HG02973 (cell line): ENCODE measurements at regions not wholly inside any gene's neighbourhood (a gene's known extent, or its start where the extent isn't known, plus 50 kb on each side); places are given as distances from the start of the nearest gene placed in this dataset.

Experiments
- ATAC-seq: cut with Tn5 transposase; IDR thresholded peaks from one replicate; pipeline ENCODE4 v1.9.1; 2021; ENCODE audit warnings: moderate library complexity; ENCODE audit not compliant: unreplicated experiment

DNA sequence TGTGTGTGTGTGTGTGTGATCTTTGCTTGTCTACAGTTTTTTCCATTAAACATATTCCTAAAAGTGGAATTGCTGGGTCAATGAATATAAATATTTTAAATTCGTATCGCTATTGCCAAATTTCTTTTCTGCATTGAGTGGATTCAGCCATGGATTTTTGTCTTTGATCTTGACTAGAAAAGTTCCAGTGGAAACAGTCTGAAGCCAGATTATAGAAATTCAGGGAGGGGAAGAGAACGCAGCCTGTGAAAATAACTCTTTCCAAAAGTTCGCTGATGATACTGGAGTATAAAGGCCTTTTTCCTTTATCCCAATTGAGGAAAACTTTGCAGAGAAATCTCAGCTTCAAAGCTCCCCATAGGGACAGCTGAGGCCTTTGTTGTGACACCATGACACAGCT is 292.3 kb upstream of the CD180 start:
- no peak for ATAC-seq

- ATAC-seq = no peak
These were observed 291.3 kb upstream of the CD180 start for GRCh38 chr5:67487862-67488261.

DNA sequence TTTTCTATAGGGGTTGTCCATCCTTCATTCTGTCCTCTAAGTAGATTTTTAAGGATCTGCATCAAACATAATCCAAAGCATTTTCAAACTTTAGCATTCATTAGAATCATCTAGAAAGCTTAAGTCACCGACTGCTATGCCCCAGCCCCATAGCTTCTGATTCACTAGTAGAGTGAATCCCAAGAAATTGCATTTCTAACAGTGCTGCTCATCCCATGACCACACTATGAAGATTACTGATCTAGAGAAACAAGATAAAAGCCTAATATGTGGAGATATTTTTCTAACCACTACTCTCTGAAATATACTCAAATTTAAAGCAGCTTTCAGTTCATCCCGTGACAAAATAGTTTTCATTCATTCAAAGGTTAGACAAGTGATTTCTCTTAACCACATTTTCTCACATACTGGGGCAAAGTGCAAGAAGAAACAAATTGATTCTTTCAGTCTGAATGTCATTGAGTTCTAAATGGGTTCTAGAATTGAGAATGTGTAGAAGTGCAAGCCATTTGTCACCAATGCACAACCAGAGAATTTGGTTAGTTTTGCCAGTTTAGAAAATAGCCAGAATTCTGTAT is 286.9 kb upstream of the CD180 start:
- no peak for ATAC-seq

- no peak for ATAC-seq
These were observed 284.8 kb upstream of the CD180 start for GRCh38 chr5:67481362-67481761.

GRCh38 chr5:67478337-67478736 is 281.7 kb upstream of the CD180 start:
- no peak for ATAC-seq

GRCh38 chr5:67476995-67477394 is 280.4 kb upstream of the CD180 start:
- no peak for ATAC-seq

DNA sequence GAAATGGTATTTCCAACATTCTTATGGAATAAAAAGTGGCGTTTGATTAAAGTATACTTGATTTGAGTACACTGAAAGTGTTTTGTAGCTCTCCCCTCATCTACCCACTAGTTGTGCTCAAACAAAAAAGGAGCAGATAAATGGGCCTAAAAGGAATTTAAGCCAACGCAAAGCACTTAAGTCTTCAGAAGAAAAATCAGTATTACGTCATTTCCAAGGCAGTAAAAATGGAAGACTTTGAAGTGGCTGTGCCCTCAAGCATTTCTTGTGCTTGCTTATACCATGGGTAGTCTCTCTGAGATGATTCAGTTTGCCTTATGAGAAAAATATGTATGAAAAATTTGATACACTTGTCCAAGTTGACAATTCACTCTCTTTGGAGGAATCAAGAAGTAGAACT is 279.9 kb upstream of the CD180 start:
- no peak for ATAC-seq

DNA sequence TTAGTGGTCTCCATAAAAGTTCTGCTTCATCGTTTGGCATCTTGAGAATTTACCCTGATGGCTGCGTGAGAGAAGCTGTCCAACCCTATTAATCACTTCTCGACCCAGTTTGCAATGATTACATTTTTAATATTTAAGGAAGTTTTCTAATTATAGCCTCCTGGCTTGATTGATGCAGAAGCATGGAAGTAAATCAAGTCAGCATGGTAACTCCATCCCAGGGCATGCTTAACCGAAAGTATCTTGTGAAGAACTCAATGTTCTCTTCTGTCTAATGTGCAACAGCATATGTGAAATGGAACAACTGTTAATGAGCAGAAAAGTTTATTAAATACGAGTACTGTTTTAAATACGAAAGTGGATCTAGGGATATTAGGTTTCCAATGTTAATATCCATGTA is 278.9 kb upstream of the CD180 start:
- ATAC-seq = no peak

DNA sequence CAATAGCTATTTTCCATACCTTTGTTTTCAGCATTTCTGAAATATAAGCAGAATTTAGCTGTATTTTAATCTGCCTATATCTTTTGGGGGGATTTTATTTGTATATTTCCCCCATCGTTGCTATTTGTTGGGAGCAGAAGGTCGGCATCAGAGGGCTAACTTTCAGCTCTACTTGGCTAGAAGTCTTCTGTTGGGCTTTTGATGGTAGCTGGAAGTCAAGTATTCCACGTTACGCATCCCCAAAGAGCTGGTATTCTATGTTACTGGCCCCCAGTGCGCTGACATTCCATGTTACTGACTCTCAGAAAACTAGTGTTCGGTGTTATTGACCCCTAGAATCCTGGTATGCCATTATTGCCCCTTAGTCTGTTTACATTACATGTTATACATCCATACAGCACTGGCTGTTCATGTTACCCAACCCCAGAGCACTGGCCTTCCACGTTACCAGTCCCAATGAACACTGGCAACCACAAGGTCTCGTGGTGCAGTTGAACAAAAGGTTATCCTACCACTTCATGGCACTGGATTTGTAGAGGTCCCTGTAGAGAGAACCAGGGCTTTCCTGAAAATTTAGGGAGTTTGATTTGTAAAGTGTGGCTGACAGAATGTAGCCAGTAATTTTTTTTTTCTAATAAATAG is 278.1 kb upstream of the CD180 start:
- no peak for ATAC-seq

- ATAC-seq = no peak
These were observed 270.5 kb upstream of the CD180 start for GRCh38 chr5:67467110-67467509.

DNA sequence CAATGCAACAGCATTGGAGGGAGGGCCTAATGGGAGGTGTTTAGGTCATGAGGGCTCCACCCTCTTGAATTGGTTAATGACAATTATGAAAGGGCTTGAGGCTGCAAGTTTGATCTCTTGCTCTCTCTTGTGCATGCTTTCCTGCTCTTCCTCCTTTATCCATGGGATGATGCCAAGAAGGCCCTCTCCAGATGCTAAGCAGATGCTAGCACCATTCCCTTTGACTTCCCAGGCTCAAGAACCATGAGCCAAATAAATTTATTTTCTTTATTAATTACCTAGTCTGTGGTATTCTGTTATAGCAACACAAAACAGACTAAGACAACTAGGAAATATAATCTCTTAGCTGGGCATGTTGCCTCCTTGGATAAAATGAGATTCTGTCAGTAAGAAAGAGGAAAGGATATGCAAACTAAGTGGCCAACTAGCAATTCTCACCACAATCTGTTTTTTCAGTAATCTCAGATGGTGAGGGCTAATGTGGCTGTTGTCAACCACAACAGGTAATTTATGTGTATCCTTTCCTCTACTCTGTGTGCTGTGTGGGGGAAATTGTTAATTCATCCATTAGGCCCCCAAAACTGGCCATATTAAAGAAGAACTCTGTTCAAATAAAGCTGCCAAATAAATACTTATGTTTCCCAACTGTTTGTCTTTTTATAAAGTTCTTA is 269.1 kb upstream of the CD180 start:
- no peak for ATAC-seq

DNA sequence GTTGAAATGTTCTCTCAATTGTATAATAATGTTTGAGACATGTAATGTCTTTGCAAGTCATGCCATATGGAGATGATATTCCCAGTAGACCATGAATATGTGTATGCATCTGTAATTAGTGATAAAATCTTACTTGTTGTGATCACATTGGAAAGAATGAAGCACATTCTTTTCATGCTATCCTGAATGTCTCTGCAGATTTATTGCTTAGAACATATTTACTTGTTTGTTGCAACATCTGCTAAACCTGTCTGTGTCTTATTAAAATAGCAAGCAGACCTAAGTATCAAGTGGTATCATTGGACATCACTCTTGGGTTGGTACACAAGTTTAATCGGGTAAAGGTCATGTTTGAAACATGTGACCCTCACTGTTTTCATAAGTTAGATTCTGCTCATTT is 265.5 kb upstream of the CD180 start:
- no peak for ATAC-seq

DNA sequence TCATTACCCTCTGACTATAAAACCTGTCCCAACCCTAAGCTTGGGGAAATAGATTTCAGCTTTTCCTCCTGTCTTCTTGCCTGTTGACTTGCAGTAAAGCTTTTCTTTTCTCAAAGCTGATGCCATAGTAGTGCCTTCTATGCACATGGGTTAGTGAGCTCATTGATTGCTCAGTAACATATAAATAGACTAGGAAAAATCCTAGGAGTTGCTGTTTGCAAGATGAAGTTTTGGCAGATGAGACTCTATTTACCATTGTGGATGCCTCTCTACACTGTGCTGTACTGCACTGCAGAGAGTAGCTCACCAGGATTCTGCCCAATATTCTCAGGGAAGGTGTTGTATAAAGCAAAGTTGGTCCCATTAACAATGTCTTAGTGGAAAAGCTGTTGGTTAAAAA is 262.7 kb upstream of the CD180 start:
- ATAC-seq = no peak

GRCh38 chr5:67455970-67456369 is 259.4 kb upstream of the CD180 start:
- ATAC-seq = no peak

DNA sequence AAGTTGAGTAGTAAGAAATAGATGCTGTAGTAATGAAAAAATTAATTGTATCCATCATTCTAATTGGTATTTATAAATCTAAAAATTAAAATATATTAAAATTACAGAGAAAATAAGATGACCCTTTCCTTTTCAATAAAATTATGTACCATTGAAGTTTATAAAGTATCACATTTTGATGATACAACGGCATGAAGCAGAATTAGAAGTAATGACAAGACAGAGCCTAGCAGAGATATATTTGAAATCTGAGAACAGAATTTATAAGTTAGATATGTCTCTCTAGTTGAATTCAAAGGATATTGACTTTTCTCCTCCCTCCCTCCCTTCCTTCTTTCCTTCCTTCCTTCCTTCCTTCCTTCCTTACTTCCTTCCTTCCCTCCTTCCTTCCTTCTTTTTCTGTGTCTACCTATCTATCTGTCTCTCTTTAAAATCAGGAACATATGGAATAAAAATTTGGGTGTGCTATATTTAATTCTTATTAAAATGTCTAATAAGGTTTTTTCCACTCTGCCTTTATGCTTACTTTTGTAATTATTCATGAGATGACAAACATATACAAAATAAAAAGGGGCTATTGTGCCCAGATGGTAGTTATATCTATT is 258.5 kb upstream of the CD180 start:
- no peak for ATAC-seq

DNA sequence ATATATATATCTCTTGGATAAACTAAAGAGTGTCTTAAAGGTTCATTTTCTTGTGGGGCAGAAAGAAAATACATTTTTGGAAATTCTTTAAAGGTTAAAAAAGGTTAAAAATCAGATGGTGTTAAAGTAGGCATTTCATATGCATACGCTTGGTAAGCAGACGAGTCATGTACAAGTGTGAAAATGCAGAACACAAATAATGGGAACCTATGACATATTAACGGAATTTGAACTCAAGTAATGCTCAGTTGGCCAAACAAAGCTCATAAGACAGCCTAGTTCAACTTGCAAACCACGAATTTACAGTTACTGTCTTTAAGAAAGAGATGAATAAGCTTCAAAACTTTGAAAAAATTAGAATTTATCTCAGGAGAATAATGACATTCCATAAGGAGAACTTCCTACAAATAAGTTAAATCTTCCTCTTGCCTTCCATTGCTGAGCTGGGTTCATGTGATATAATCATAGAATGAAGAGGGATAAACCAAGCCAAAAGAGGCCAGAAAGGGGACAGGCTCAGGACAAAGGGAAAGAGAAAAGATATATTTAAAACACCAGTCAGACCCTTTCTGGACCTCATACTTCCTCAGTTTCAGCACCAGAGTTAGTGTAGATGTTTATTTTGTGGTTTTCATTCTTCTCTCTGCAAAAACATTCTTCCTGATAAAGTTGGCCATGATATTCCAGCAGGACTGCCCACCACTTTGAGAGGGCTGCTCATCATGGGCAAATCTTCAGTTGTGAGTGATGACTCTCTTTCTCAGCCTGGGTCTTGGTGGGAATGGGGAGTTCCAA is 256.7 kb upstream of the CD180 start:
- no peak for ATAC-seq

- ATAC-seq = no peak
These were observed 255.2 kb upstream of the CD180 start for GRCh38 chr5:67451640-67452279.

DNA sequence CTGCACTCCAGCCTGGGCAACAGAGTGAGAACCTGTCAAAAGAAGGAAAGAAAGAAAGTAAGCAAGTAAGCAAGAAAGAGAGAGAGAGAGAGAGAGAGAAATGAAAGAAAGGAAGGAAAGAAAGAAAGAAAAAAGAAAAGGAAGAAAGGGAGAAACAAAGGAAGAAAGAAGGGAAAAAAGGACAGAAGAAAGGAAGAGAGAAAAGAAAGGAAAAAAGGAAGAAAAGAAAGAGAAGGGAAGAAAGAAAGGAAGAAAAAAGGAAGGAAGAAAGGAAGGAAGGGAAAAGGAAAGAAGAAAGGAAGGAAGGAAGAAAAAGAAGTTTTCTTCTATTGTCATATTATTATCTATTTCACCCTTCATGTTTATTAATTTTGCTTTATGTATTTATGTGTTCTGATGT is 251.1 kb upstream of the CD180 start:
- ATAC-seq = no peak

DNA sequence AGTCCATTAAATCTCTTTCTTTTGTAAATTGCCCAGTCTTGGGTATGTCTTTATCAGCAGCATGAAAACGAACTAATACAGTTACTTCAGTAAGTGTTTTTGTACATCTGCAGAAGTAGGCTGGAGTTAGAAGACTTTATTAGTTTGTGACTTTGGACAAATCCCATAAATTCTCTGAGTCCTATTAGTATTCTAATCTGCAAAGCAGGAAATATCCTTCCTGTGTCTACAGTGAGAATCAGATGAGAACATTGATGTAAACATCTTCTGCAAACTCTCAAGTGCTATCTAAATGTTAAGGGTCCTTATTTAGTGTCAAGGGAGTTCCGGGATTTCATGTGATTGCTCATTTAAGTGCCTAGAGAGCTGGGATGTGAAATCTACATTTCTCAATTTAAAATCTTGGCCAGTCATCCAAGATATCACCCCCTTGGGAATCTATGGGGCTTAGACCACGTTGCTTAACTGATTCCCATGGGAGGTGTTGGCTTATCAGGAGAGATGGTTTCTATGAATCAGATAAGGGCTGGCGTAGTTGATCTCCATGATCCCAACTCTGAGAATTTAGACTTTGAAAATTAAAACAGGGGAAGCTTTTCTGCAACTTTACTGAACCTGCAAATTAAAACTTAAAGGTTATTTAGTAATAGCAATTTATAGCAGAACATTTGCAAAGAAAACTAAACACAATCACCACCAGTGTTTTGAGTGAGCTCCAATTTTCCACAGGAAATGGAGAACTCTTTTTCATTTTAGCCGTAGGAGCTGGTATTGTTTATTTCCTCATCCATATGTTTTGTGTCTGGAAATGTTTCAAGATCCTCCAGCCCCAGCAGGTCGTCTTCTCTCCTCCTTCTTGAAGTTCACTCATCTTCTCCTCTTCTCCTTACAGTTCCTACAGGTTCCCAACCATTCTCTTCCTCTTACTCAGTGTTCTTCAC is 241.6 kb upstream of the CD180 start:
- ATAC-seq = no peak

- no peak for ATAC-seq
These were observed 238.4 kb upstream of the CD180 start for GRCh38 chr5:67435032-67435431.
